Left lung (tissue), 4 donors: ENCODE measurements at regions not wholly inside any gene's neighbourhood (a gene's known extent, or its start where the extent isn't known, plus 50 kb on each side); places are given as distances from the start of the nearest gene placed in this dataset.

Experiments used
- ATAC-seq: fragments of 200-7000 bp; cut with Tn5 transposase; one replicate; pipeline ENCODE4 v1.9.1; 2020; ENCODE audit warnings: moderate library complexity
- DNase-seq, 4 donors: peaks; one replicate each; pipeline ENCODE4 v3.0.0-alpha.2; 2013 to 2020
- H3K27ac ChIP-seq, 2 donors: fragments of 200-600 bp; sonication (generic) in 1 of 2; one replicate each; pipeline versions ENCODE4 v1.5.0 to v1.8.0; 2020 to 2021
- H3K27me3 ChIP-seq, 2 donors: fragments of 200-600 bp; sonication (generic) in 1 of 2; one replicate each; pipeline versions ENCODE4 v1.5.0 to v1.8.0; 2020 to 2021
- H3K36me3 ChIP-seq, 2 donors: fragments of 200-600 bp; sonication (generic) in 1 of 2; one replicate each; pipeline versions ENCODE4 v1.5.0 to v1.8.0; 2020 to 2021
- H3K4me1 ChIP-seq, 2 donors: fragments of 200-600 bp; one replicate each; pipeline ENCODE4 v1.8.0; 2021
- H3K4me3 ChIP-seq, 2 donors: fragments of 200-600 bp; sonication (generic) in 1 of 2; one replicate each; pipeline versions ENCODE4 v1.5.0 to v1.8.0; 2020 to 2021; ENCODE audit warnings: mild to moderate bottlenecking in 1 of 2
- H3K9me3 ChIP-seq, 2 donors: fragments of 200-600 bp; sonication (generic) in 1 of 2; one replicate each; pipeline versions ENCODE4 v1.5.0 to v1.8.0; 2020 to 2021
- CTCF ChIP-seq, 2 donors: fragments of 200-600 bp; sonication (generic) in 1 of 2; IDR thresholded peaks; one replicate each; pipeline versions ENCODE4 v1.5.0 to v1.8.0; 2021; ENCODE audit warnings: antibody characterized with exemption in 2 of 2
- intact Hi-C, 2 donors: fragments of 100-400 bp; cut with DNase I; formaldehyde crosslinking; loops; one replicate each; pipeline versions ENCODE4 v1.11.2 to v1.14.2; 2022
- donor health status: DM: no; HTN: yes; CAD: no.
- donor health status: DM: no; HTN: no; CAD: no.

GRCh38 chr15:31526916-31527690 lies 200.5 kb downstream of the KLF13 start:
- TF ChIP-seq CTCF (IDR thresholded peaks at IDR 0.05), result no peak
- peak in 1 of 4 donors; percentile 55 for DNase-seq
- Histone ChIP-seq H3K9me3 (no peaks in the 10 kb centered on the region), H3K27ac (no peak overlapping the region), H3K27me3 (no peaks in the 10 kb centered on the region), H3K36me3 (no peaks in the 10 kb centered on the region), H3K4me1 (no peaks in the 10 kb centered on the region), H3K4me3 (no peak overlapping the region)
- intact Hi-C loops, result no loop called here
- no peak for ATAC-seq

- Histone ChIP-seq H3K9me3 (no peaks in the 10 kb centered on the region), H3K27me3 (no peaks in the 10 kb centered on the region), H3K27ac (no peak overlapping the region), H3K4me1 (no peaks in the 10 kb centered on the region), H3K4me3 (no peak overlapping the region), H3K36me3 (no peaks in the 10 kb centered on the region)
- ATAC-seq (no peak), DNase-seq (no peak)
- intact Hi-C loops, result no loop called here
- no peak for TF ChIP-seq CTCF (IDR thresholded peaks at IDR 0.05)
These were observed 202.2 kb downstream of the KLF13 start for GRCh38 chr15:31528846-31529245.

DNA sequence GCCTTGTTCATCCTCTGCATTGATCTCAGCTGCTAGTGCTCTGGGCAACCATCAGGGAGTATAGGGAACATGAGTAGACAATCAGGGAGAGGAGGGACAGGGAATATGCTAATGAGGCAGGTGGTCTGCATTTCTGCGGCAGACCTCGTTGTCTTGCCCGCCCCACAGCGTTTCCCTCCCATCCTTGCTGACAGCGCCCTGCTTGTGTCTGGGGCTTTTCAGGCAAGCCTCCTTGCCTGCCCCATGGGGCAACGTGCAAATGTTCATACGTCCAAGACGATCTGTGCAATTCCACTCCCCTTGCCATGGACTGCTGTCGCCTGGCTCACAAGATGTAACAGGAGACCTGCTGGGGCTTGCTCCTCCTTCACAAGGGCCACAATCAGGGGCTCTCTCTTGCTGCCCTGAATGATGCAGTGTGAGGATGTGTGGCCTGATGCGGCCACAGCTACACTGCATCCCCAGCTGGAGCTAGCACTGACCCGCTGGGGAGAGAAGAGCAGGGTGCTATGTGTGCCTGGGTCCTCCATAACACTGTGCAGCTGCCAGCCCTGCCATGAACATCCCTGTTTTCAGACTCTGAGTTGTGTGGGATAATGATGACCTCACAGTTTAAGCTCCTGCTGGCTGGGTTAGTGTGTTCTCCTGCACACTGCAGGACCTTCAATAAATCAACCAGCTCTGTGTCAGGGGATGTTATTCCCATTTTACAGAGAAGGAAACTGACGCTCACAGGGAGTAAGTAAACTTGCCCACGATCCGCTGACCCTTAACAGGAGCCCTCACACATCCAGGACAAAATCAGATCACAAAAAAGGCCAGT lies 211.3 kb downstream of the KLF13 start:
- Histone ChIP-seq H3K27me3 (no peaks in the 10 kb centered on the region), H3K4me1 (no peaks in the 10 kb centered on the region), H3K36me3 (no peaks in the 10 kb centered on the region), H3K9me3 (no peaks in the 10 kb centered on the region), H3K27ac (no peak overlapping the region), H3K4me3 (no peak overlapping the region)
- ATAC-seq (no peak), DNase-seq (no peak)
- no peak for TF ChIP-seq CTCF (IDR thresholded peaks at IDR 0.05)
- intact Hi-C loops, result no loop called here

- Histone ChIP-seq H3K4me1 (no peaks in the 10 kb centered on the region), H3K4me3 (no peak overlapping the region), H3K27me3 (no peaks in the 10 kb centered on the region), H3K9me3 (no peaks in the 10 kb centered on the region), H3K27ac (no peak overlapping the region), H3K36me3 (no peaks in the 10 kb centered on the region)
- DNase-seq (no peak), ATAC-seq (no peak)
- no peak for TF ChIP-seq CTCF (IDR thresholded peaks at IDR 0.05)
- intact Hi-C loops, result no loop called here
These were observed 214.0 kb downstream of the KLF13 start for GRCh38 chr15:31540633-31541032.

- DNase-seq, result no peak
- ATAC-seq, result no peak
- TF ChIP-seq CTCF (IDR thresholded peaks at IDR 0.05), result no peak
- Histone ChIP-seq H3K36me3 (no peaks in the 10 kb centered on the region), H3K27me3 (no peaks in the 10 kb centered on the region), H3K27ac (no peak overlapping the region), H3K4me1 (no peaks in the 10 kb centered on the region), H3K4me3 (no peak overlapping the region), H3K9me3 (no peaks in the 10 kb centered on the region)
- intact Hi-C loops, result no loop called here
These were observed 217.7 kb downstream of the KLF13 start for GRCh38 chr15:31544361-31544760.
